MM.1S (cell line): ENCODE measurements at regions not wholly inside any gene's neighbourhood (a gene's known extent, or its start where the extent isn't known, plus 50 kb on each side); places are given as distances from the start of the nearest gene placed in this dataset.

Experiments used
- CTCF ChIP-seq: fragments of 300-600 bp; sonication (generic); IDR thresholded peaks from 2 replicates; pipeline ENCODE4 v1.5.1; 2016; ENCODE audit warnings: antibody characterized with exemption, low read length, mixed read lengths
- EZH2 ChIP-seq: fragments of 300-600 bp; sonication (generic); optimal IDR thresholded peaks from 2 replicates; pipeline ENCODE3; 2017; ENCODE audit warnings: low read depth, mild to moderate bottlenecking, antibody characterized with exemption, low read length, mixed read lengths
- EZH2phosphoT487 ChIP-seq: fragments of 300-600 bp; sonication (generic); IDR thresholded peaks from 2 replicates; pipeline ENCODE4 v1.6.1; 2018; ENCODE audit warnings: antibody characterized with exemption, low read length

GRCh38 chr15:70428211-70428822 is 330.6 kb upstream of the TLE3 start:
- TF ChIP-seq CTCF (no peak), EZH2 (no peak), EZH2phosphoT487 (no peak)
